A549 (cell line): ENCODE measurements at regions not wholly inside any gene's neighbourhood (a gene's known extent, or its start where the extent isn't known, plus 50 kb on each side); places are given as distances from the start of the nearest gene placed in this dataset.

Experiments
- ATAC-seq, 2 experiments: fragments of 200-7000 bp in 1 of 2; fragments of >200 bp in 1 of 2; cut with Nextera tagmentation in 1 of 2; cut with Tn5 transposase in 1 of 2; 3 replicates each; pipeline versions ENCODE4 v1.8.0 to v1.9.1; 2018 to 2020; ENCODE audit warnings: mild to moderate bottlenecking in 1 of 2, moderate library complexity in 1 of 2
- CTCF ChIA-PET: fragments of 300-600 bp; sonication (Branson Sonifier 250); formaldehyde crosslinking; extraction: SDS; loops from one replicate; lab custom pipeline; 2021; ENCODE audit warnings: antibody characterized with exemption, inconsistent platforms; lab: Yijun Ruan, JAX
- POLR2A ChIA-PET: fragments of 350-600 bp; formaldehyde crosslinking; extraction: SDS; loops from one replicate; lab custom pipeline; 2021; ENCODE audit warnings: antibody characterized with exemption, inconsistent platforms; lab: Yijun Ruan, JAX
- DNase-seq, 2 experiments: peaks; one replicate each; pipeline versions ENCODE4 v3.0.0 to v3.0.0-alpha.2; 2011 to 2016; ENCODE audit warnings: low read depth in 1 of 2, low spot score in 1 of 2
- FAIRE-seq: peaks from 2 replicates; lab custom pipeline; 2011; peaks lifted over from hg19 to GRCh38; lab: Jason Lieb, UNC
- H3K27ac ChIP-seq, 2 experiments: fragments of >200 bp; sonication (Bioruptor Twin); formaldehyde crosslinking; 3 replicates each; pipeline ENCODE4 v1.5.1; 2016 to 2017
- H3K4me1 ChIP-seq: fragments of >200 bp; sonication (Bioruptor Twin); formaldehyde crosslinking; 3 replicates; pipeline ENCODE4 v1.6.1; 2016
- H3K4me2 ChIP-seq: fragments of >200 bp; sonication (Bioruptor Twin); formaldehyde crosslinking; 3 replicates; pipeline ENCODE4 v1.6.1; 2016
- H3K4me3 ChIP-seq: fragments of >200 bp; sonication (Bioruptor Twin); formaldehyde crosslinking; 3 replicates; pipeline ENCODE4 v1.5.1; 2016
- H3K9me3 ChIP-seq: fragments of >200 bp; sonication (Bioruptor Twin); formaldehyde crosslinking; 3 replicates; pipeline ENCODE4 v1.6.1; 2016
- ATOH8 ChIP-seq: fragments of 250-450 bp; sonication (Bioruptor Pico); IDR thresholded peaks from 2 replicates; pipeline ENCODE4 v1.5.0; 2020; ENCODE audit warnings: low read depth, mild to moderate bottlenecking, moderate library complexity
- BCL3 ChIP-seq: fragments of >200 bp; sonication (Bioruptor Twin); formaldehyde crosslinking; IDR thresholded peaks from 3 replicates; pipeline ENCODE4 v1.6.1; 2016
- BHLHE40 ChIP-seq: IDR thresholded peaks from 2 replicates; pipeline ENCODE4 v1.6.1; 2012; ENCODE audit warnings: low read depth, low read length, inconsistent platforms
- CBX2 ChIP-seq: fragments of 200-600 bp; sonication (generic); IDR thresholded peaks from 2 replicates; pipeline ENCODE4 v1.6.1; 2016; ENCODE audit warnings: low read depth, mild to moderate bottlenecking, borderline replicate concordance
- CBX8 ChIP-seq: fragments of 200-600 bp; sonication (generic); IDR thresholded peaks from 2 replicates; pipeline ENCODE4 v1.6.1; 2016
- CTCF ChIP-seq: fragments of >200 bp; sonication (Bioruptor Twin); formaldehyde crosslinking; IDR thresholded peaks from 3 replicates; pipeline ENCODE4 v1.5.1; 2016
- EHF ChIP-seq: fragments of 250-450 bp; sonication (Bioruptor Pico); IDR thresholded peaks from 2 replicates; pipeline ENCODE4 v1.5.0; 2020; ENCODE audit warnings: mild to moderate bottlenecking
- ELK1 ChIP-seq: fragments of 150-350 bp; IDR thresholded peaks from 2 replicates; pipeline ENCODE4 v1.6.1; 2014; ENCODE audit warnings: low read depth, mild to moderate bottlenecking, low read length
- FOSB ChIP-seq: fragments of 250-450 bp; sonication (Bioruptor Pico); IDR thresholded peaks from 2 replicates; pipeline ENCODE4 v1.5.0; 2020; ENCODE audit warnings: mild to moderate bottlenecking, moderate library complexity
- FOXS1 ChIP-seq: fragments of 250-450 bp; sonication (Bioruptor Pico); IDR thresholded peaks from 2 replicates; pipeline ENCODE4 v1.5.0; 2020; ENCODE audit warnings: mild to moderate bottlenecking, moderate library complexity
- GATA3 ChIP-seq: IDR thresholded peaks from 2 replicates; pipeline ENCODE4 v1.6.1; 2012; ENCODE audit warnings: borderline replicate concordance
- HDAC2 ChIP-seq: fragments of 200-600 bp; sonication (generic); IDR thresholded peaks from 2 replicates; pipeline ENCODE4 v1.6.1; 2016
- HES2 ChIP-seq: fragments of >200 bp; sonication (Bioruptor Twin); formaldehyde crosslinking; IDR thresholded peaks from 2 replicates; pipeline ENCODE4 v1.6.1; 2016
- JUN ChIP-seq, 2 experiments: fragments of >200 bp; sonication (Bioruptor Twin); formaldehyde crosslinking; IDR thresholded peaks; 2 replicates in 1 of 2; 3 replicates in 1 of 2; pipeline ENCODE4 v1.6.1; 2016 to 2017
- KDM5A ChIP-seq: fragments of 200-600 bp; sonication (generic); IDR thresholded peaks from 2 replicates; pipeline ENCODE4 v1.6.1; 2016; ENCODE audit warnings: antibody characterized with exemption, mild to moderate bottlenecking
- MAFK ChIP-seq: fragments of 450-650 bp; IDR thresholded peaks from 2 replicates; pipeline ENCODE4 v1.6.1; 2014; ENCODE audit not compliant: partially characterized antibody
- PHF8 ChIP-seq: fragments of 200-600 bp; sonication (generic); IDR thresholded peaks from 2 replicates; pipeline ENCODE4 v1.6.1; 2016; ENCODE audit warnings: low read depth, mild to moderate bottlenecking, antibody characterized with exemption, moderate library complexity, borderline replicate concordance
- POLR2A ChIP-seq: IDR thresholded peaks from 2 replicates; pipeline ENCODE4 v1.6.1; 2012; ENCODE audit warnings: mild to moderate bottlenecking, low read length
- RARB ChIP-seq: fragments of 250-450 bp; sonication (Bioruptor Pico); IDR thresholded peaks from 2 replicates; pipeline ENCODE4 v1.8.0; 2021; ENCODE audit warnings: mild to moderate bottlenecking, moderate library complexity
- RFX5 ChIP-seq: fragments of 450-650 bp; IDR thresholded peaks from 2 replicates; pipeline ENCODE4 v1.7.1; 2014; ENCODE audit warnings: antibody characterized with exemption, mild to moderate bottlenecking, moderate library complexity
- SREBF2 ChIP-seq: fragments of 450-650 bp; IDR thresholded peaks from 2 replicates; pipeline ENCODE4 v1.6.1; 2014; ENCODE audit warnings: mild to moderate bottlenecking, moderate library complexity
- TP53 ChIP-seq: fragments of 250-450 bp; sonication (Bioruptor Pico); IDR thresholded peaks from 2 replicates; pipeline ENCODE4 v1.5.0; 2021; ENCODE audit warnings: mild to moderate bottlenecking, moderate library complexity
- ZNF302 ChIP-seq: fragments of 250-450 bp; sonication (Bioruptor Pico); IDR thresholded peaks from 2 replicates; pipeline ENCODE4 v1.9.0; 2021; ENCODE audit warnings: inconsistent platforms, mild to moderate bottlenecking, moderate library complexity
- WGBS: methylation state at CpG from one replicate; pipeline ENCODE4 v1.1.6; 2017; ENCODE audit errors: missing lambda C conversion rate; 5-methylcytosine and 5-hydroxymethylcytosine counted together
- TF ChIP-seq, protein P1 (sequence below): fragments of 450-650 bp; IDR thresholded peaks from 2 replicates; pipeline ENCODE4 v1.6.1; 2014; ENCODE audit warnings: antibody characterized with exemption
- TF ChIP-seq, protein P2 (sequence below): IDR thresholded peaks from 2 replicates; pipeline ENCODE4 v1.6.1; 2012

DNA sequence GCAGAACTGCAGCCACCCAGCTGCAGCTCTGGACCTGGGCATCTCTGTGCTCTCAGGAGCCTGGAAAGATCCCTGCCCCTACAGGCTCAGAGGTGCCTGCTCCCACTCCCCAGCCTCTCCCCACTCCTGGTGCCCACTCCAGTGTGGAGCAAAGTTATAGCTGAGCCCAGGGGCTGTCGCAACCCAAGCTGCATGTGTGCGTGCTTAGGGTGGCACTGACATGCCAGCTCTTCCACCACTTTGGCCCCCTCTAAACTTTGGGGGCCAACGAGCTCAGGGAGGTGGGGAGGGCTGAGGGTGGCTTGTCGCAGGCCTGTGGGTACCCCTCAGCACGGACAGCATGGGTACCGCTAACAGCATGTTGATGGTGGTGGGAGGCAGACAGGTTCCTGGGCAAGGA lies 126.3 kb upstream of the FHL2 start:
- POLR2A ChIA-PET = no interaction called here
- Histone ChIP-seq H3K4me3 (no peak overlapping the region), H3K4me1 (peaks cover 4% of the 10 kb centered on the region; the same call in 2 of the 3 replicates), H3K9me3 (no peaks in the 10 kb centered on the region), H3K4me2 (no peak overlapping the region), H3K27ac (no peak overlapping the region)
- ATAC-seq = no peak
- WGBS = 64% methylated on average over 6 of the region's 6 CpGs
- DNase-seq = no peak
- FAIRE-seq = no peak
- TF ChIP-seq, protein P1, sequence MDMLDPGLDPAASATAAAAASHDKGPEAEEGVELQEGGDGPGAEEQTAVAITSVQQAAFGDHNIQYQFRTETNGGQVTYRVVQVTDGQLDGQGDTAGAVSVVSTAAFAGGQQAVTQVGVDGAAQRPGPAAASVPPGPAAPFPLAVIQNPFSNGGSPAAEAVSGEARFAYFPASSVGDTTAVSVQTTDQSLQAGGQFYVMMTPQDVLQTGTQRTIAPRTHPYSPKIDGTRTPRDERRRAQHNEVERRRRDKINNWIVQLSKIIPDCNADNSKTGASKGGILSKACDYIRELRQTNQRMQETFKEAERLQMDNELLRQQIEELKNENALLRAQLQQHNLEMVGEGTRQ = no peak
- TF ChIP-seq KDM5A = no peak
- TF ChIP-seq RFX5 = no peak
- no peak for TF ChIP-seq CTCF
- no peak for TF ChIP-seq FOSB
- no peak for TF ChIP-seq HES2
- no peak for TF ChIP-seq POLR2A
- TF ChIP-seq HDAC2 = no peak
- no peak for TF ChIP-seq TP53 (CRISPR knock-in tag)
- TF ChIP-seq EHF (CRISPR knock-in tag) = no peak
- TF ChIP-seq GATA3 = no peak
- no peak for TF ChIP-seq FOXS1 (CRISPR knock-in tag)
- TF ChIP-seq BHLHE40 = no peak
- TF ChIP-seq SREBF2 = no peak
- no peak for TF ChIP-seq JUN (IDR thresholded peaks at IDR 0.05)
- no peak for TF ChIP-seq CBX8
- CTCF ChIA-PET = interaction anchor here (1.1 to 13.0 kb wide), 5 partner anchors 9 to 185 kb away, joined by 3 to 146 read pairs (median 4); no protein-coding TSS in a partner anchor

GRCh38 chr2:105522645-105523044 lies 123.8 kb upstream of the FHL2 start:
- no peak overlapping the region for H3K27ac ChIP-seq
- FAIRE-seq (no peak), ATAC-seq (no peak), DNase-seq (no peak)
- no peak overlapping the region for H3K4me3 ChIP-seq
- WGBS = 66% methylated on average over 4 of the region's 4 CpGs
- ChIA-PET POLR2A (no interaction called here), CTCF (interaction anchor here (1.1 to 13.0 kb wide), 8 partner anchors 10 to 177 kb away, joined by 3 to 146 read pairs (median 12); partner anchors contain the start of gene FHL2)
- H3K4me1 ChIP-seq = peaks cover 9% of the 10 kb centered on the region; the same call in 2 of the 3 replicates
- TF ChIP-seq POLR2A = no peak
- TF ChIP-seq, protein P1 = no peak
- TF ChIP-seq ZNF302 (CRISPR knock-in tag) = no peak
- TF ChIP-seq CBX2 = no peak
- no peak for TF ChIP-seq BHLHE40
- TF ChIP-seq ATOH8 (CRISPR knock-in tag) = no peak
- no peak for TF ChIP-seq RARB (CRISPR knock-in tag)
- TF ChIP-seq BCL3 = no peak
- no peak for TF ChIP-seq EHF (CRISPR knock-in tag)
- no peak for TF ChIP-seq HDAC2
- TF ChIP-seq ELK1 = no peak
- no peak for TF ChIP-seq JUN (IDR thresholded peaks at IDR 0.05)
- TF ChIP-seq, protein P2, sequence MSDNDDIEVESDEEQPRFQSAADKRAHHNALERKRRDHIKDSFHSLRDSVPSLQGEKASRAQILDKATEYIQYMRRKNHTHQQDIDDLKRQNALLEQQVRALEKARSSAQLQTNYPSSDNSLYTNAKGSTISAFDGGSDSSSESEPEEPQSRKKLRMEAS = no peak
- no peak for TF ChIP-seq MAFK
- no peak for TF ChIP-seq SREBF2
- no peak for TF ChIP-seq PHF8
- H3K9me3 ChIP-seq = no peaks in the 10 kb centered on the region
- H3K4me2 ChIP-seq = no peak overlapping the region
